HG03060 (cell line): ENCODE measurements at regions not wholly inside any gene's neighbourhood (a gene's known extent, or its start where the extent isn't known, plus 50 kb on each side); places are given as distances from the start of the nearest gene placed in this dataset.
"Not testable (repeated sequence)": the region's sequence is repeated elsewhere in the genome, so short reads cannot be mapped to it uniquely, and the experiment has no call there.

ENCODE experiments used
- ATAC-seq: cut with Tn5 transposase; IDR thresholded peaks from one replicate; pipeline ENCODE4 v1.9.1; 2021; ENCODE audit warnings: low read depth, moderate number of reproducible peaks; ENCODE audit not compliant: unreplicated experiment

GRCh38 chr7:85820702-85821443 is 634.0 kb upstream of the SEMA3D start:
- ATAC-seq: no peak

DNA sequence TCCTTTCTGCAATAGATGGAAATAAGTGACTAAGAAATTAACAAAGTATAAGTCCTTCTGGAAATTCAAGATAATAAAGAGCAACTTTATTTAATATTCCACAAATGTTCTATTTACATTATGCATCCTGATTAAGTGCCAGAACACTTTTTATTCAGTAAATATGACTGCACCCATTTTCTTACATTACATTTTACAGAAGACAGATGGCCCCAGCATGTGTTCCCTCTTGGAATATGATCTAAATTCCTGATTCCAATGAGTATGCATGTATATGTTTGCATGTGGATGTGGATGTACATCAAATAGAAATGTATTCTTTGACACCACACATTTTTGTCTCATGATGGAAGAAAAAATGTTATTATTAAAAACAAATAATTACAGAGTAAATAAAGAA is 628.7 kb upstream of the SEMA3D start:
- ATAC-seq: no peak

GRCh38 chr7:85806321-85806720 is 619.5 kb upstream of the SEMA3D start:
- ATAC-seq: no peak

- ATAC-seq: no peak
Observed at GRCh38 chr7:85805656-85806055, 618.8 kb upstream of the SEMA3D start.

- no peak for ATAC-seq
Observed at GRCh38 chr7:85805249-85805648, 618.4 kb upstream of the SEMA3D start.

GRCh38 chr7:85802211-85802610 is 615.4 kb upstream of the SEMA3D start:
- no peak for ATAC-seq

DNA sequence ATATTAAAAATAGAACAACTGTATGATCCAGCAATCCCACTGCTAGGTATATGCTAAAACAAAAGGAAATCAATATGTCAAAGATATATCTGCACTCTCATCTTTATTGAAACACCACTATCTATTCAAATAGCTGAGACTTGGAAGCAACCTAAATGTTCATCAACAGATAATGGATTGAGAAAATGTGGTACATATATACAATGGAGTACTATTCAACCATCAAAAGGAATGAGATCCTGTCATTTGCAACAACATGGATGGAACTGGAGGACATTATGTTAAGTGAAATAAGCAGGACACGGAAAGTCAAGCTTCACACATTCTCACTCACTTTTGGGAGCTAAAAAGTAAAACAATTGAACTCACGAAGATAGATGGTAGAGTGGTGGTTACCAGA is 610.1 kb upstream of the SEMA3D start:
- ATAC-seq: no peak

DNA sequence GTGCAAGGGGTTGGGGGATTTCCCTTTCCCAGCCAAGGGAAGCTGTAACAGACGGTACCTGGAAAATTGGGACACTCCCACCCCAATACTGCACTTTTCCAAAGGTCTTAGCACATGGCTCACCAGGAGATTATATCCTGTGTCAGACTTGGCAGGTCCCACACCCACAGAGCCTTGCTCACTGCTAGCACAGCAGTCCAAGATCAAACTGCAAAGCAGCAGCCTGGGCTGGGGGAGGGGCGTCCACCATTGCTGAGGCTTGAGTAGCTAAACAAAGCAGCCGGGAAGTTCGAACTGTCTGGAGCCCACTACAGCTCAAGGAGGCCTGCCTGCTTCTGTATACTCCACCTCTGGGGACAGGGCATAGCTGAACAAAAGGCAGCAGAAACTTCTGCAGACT is 604.2 kb upstream of the SEMA3D start:
- not testable (repeated sequence) for ATAC-seq

- ATAC-seq: no peak
Observed at GRCh38 chr7:85781606-85782005, 594.8 kb upstream of the SEMA3D start.

- ATAC-seq: no peak
Observed at GRCh38 chr7:85776691-85777345, 590.0 kb upstream of the SEMA3D start.

DNA sequence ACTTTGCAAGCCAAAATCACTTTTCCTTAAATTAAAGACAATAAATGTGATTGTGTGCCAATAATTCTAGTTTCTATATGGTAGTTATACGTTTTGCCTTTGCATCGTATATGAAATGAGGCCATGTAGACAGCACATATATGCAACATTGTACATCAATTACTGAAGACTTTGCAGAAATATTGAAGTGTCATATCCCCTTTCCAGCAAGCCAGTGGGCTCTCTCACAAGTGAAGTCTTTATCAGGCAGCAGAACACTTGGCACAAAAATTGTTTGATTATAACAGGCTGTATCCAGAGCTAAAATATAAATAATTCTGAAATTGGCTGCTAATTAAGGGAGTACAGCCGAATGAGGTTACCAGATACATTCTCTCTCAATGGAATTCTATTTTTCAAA is 588.6 kb upstream of the SEMA3D start:
- ATAC-seq: no peak

GRCh38 chr7:85774986-85775385 is 588.1 kb upstream of the SEMA3D start:
- ATAC-seq: no peak

GRCh38 chr7:85773116-85773728 is 586.4 kb upstream of the SEMA3D start:
- no peak for ATAC-seq

GRCh38 chr7:85771516-85771915 is 584.7 kb upstream of the SEMA3D start:
- no peak for ATAC-seq

GRCh38 chr7:85770332-85770731 is 583.5 kb upstream of the SEMA3D start:
- no peak for ATAC-seq

DNA sequence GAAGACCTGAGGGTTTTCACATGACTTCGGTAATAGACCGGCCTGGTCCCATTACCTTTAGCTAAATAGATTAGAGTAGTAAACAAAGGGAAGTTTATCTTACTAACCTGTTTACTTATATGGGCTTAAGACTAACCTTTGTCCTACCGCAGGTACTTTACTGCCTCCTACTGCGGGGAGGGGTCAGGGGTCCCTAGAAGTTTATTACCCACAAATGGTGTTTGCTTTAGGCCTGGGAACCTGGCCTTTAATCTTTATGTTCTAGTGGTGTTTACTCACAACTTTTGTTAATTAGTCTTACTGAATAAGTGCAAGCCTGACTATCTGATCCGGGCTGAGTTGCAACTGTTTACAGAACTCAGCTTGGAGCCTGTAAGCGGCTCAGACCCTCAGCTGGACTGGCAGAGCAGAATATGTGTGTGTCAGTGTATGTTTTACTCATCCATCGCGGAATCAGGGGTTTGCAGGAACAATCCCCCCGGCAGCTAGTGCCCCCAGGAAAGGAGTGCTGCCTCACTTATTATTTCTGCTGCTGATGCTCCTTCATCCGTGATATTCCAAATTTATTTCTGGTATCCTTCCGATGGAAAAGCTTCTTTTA is 578.9 kb upstream of the SEMA3D start:
- ATAC-seq: no peak

DNA sequence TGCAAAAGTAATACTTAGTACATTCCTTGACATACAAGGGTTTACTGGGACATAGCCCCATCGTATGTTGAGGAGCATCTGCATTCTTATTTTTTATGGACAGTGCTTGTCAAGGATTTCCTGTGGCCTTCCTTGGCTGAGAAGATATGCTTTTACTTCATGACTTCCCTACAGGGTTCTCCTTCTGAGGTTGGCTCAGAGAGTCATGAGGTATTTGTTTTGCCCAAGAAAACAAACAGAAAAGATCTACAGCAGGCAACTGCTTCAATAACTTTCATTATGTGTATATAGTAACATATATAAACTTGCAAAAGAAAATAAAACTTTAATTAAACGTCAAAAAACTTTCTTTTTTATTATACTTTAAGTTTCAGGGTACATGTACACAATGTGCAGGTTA is 577.2 kb upstream of the SEMA3D start:
- no peak for ATAC-seq

GRCh38 chr7:85757348-85757747 is 570.5 kb upstream of the SEMA3D start:
- no peak for ATAC-seq

DNA sequence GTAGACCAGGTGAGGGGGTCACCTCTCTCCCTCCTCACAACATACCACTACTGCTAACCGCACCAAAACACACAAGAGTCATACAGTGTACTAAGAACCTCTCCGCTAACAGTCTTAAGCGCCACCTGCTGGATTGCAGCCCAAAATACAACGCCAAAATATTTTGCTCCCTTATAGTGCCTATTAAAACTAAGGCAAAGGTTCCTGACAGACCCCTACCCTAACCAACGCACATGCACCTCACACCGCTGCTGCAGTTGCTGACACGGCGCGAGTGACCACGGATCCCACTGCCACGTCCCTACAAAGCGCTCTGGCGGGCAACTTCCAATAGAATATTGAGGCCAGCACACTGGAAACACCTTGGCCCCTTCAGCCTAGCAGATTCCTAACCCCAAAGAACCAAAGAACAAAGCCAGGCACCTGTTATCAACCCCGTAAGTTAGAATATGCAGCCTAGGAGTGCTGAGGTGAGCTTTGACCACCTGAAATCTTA is 563.6 kb upstream of the SEMA3D start:
- ATAC-seq: peak; percentile 98

DNA sequence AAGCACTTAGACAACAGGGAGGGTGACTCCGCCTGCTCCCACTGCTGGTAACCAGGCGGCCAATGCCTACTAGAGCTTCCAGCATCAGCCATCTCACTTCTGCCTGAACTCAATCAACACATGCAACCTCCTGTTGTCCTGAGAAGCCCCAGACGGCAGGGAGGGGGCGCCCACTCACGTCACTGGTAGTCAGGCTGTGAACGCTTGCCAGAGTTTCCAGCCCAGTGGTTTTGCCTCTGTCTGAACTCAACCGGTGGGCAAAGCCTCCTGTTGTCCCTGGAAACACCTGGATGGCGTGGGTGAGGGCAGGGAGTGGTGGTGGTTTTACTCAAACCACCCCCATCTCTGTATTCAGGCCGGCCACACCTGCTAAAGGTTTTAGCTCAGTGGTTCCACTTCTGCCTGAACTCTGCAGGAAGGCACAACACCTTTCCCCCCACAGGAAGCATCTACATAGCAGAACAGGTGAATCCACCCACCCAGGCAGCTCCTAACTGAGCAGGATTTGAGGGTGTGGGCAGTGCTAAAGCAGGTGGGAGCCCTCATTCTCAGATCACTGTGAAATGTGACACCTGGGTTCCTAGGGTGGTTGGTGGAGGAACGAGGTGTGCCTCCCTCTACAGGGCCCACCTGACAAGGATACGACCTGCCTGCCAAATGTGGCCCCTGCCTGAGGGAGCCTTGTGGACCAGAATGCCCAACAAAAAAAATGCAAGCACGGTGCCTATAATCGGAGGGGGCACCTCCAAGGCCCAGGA is 563.0 kb upstream of the SEMA3D start:
- no peak for ATAC-seq

GRCh38 chr7:85748861-85749260 is 562.0 kb upstream of the SEMA3D start:
- no peak for ATAC-seq
